B cell (primary cell): ENCODE measurements at regions not wholly inside any gene's neighbourhood (a gene's known extent, or its start where the extent isn't known, plus 50 kb on each side); places are given as distances from the start of the nearest gene placed in this dataset.

ENCODE experiments used
- ATAC-seq: fragments of 200-7000 bp; cut with Tn5 transposase; one replicate; pipeline ENCODE4 v1.10.0; 2021; ENCODE audit warnings: low read depth, mild to moderate bottlenecking, moderate number of reproducible peaks, moderate library complexity
- CTCF ChIA-PET: fragments of 350-600 bp; sonication (Branson Sonifier 250); formaldehyde crosslinking; loops from one replicate; lab custom pipeline; 2021; ENCODE audit warnings: antibody characterized with exemption, inconsistent platforms; lab: Charles Lee
- POLR2A ChIA-PET: fragments of 350-600 bp; sonication (Branson Sonifier 250); formaldehyde crosslinking; loops from one replicate; lab custom pipeline; 2021; ENCODE audit warnings: antibody characterized with exemption; lab: Charles Lee
- DNase-seq: peaks from one replicate; pipeline ENCODE4 v3.0.0; 2013
- H2AFZ ChIP-seq: 2 replicates; pipeline ENCODE4 v1.6.1; 2012; ENCODE audit warnings: mild to moderate bottlenecking, low read depth, low read length; ENCODE audit not compliant: insufficient read depth, poor library complexity, severe bottlenecking
- H3K27ac ChIP-seq, 2 donors: 1 replicate in 1 of 2; 2 replicates in 1 of 2; pipeline ENCODE4 v1.5.1; 2012 to 2013; ENCODE audit warnings: low read length in 2 of 2, mild to moderate bottlenecking in 2 of 2, moderate library complexity in 1 of 2
- H3K27me3 ChIP-seq, 4 experiments: fragments of 200-600 bp in 1 of 4; sonication (generic) in 1 of 4; replicated peaks in 1 of 4; 1 replicate in 2 of 4; 2 replicates in 2 of 4; pipeline versions ENCODE4 v1.6.1 to v1.7.0; 2013 to 2016; ENCODE audit warnings: low read length in 3 of 4, mild to moderate bottlenecking in 2 of 4, mixed read lengths in 1 of 4, moderate library complexity in 1 of 4; ENCODE audit not compliant: insufficient read depth in 4 of 4, control insufficient read depth in 3 of 4; ENCODE audit errors: control extremely low read depth in 1 of 4
- H3K36me3 ChIP-seq, 2 experiments: replicated peaks in 1 of 2; 1 replicate in 1 of 2; 2 replicates in 1 of 2; pipeline versions ENCODE4 v1.6.1 to v1.7.1; 2013; ENCODE audit warnings: low read length in 1 of 2; ENCODE audit not compliant: insufficient read depth in 2 of 2, control insufficient read depth in 1 of 2; ENCODE audit errors: control extremely low read depth in 1 of 2, extremely low read depth in 1 of 2
- H3K4me1 ChIP-seq, 2 donors: fragments of 200-600 bp in 1 of 2; sonication (generic) in 1 of 2; 1 replicate in 1 of 2; 2 replicates in 1 of 2; pipeline versions ENCODE4 v1.5.1 to v1.6.1; 2013 to 2017; ENCODE audit warnings: low read length in 2 of 2; ENCODE audit not compliant: control insufficient read depth in 2 of 2, insufficient read depth in 2 of 2
- H3K4me2 ChIP-seq: replicated peaks from 2 replicates; pipeline ENCODE3; 2012; ENCODE audit warnings: mild to moderate bottlenecking, low read depth, low read length; ENCODE audit not compliant: poor library complexity, severe bottlenecking
- H3K4me3 ChIP-seq, 5 experiments: fragments of 200-600 bp in 1 of 5; sonication (generic) in 1 of 5; 1 replicate in 3 of 5; 2 replicates in 2 of 5; pipeline versions ENCODE4 v1.5.1 to v1.7.0; 2011 to 2016; ENCODE audit warnings: low read length in 4 of 5, mild to moderate bottlenecking in 4 of 5, low read depth in 2 of 5, control low read depth in 1 of 5, moderate library complexity in 1 of 5; ENCODE audit not compliant: insufficient read depth in 1 of 5; ENCODE audit errors: control extremely low read depth in 1 of 5, extremely low read depth in 1 of 5
- H3K79me2 ChIP-seq: fragments of 200-600 bp; sonication (generic); one replicate; pipeline ENCODE4 v1.6.0; 2016; ENCODE audit warnings: low read length; ENCODE audit not compliant: control insufficient read depth, insufficient read depth
- H3K9ac ChIP-seq: fragments of 200-600 bp; sonication (generic); 2 replicates; pipeline ENCODE4 v1.6.1; 2017; ENCODE audit warnings: mild to moderate bottlenecking, low read length, moderate library complexity
- H3K9me3 ChIP-seq, 3 donors: one replicate each; pipeline versions ENCODE4 v1.6.1 to v1.7.1; 2013; ENCODE audit warnings: low read length in 2 of 3; ENCODE audit not compliant: control insufficient read depth in 2 of 3, insufficient read depth in 1 of 3; ENCODE audit errors: control extremely low read depth in 1 of 3
- H4K20me1 ChIP-seq: 2 replicates; pipeline ENCODE4 v1.6.0; 2012; ENCODE audit warnings: mild to moderate bottlenecking, low read length; ENCODE audit not compliant: insufficient read depth, control insufficient read depth, poor library complexity, severe bottlenecking
- H3K27ac Mint-ChIP-seq: one replicate; pipeline ENCODE4 v1.8.0; 2021; ENCODE audit warnings: mixed read lengths
- H3K27me3 Mint-ChIP-seq: one replicate; pipeline ENCODE4 v1.8.0; 2021; ENCODE audit warnings: mixed read lengths
- H3K4me1 Mint-ChIP-seq: one replicate; pipeline ENCODE4 v1.8.0; 2021; ENCODE audit warnings: mixed read lengths
- H3K4me3 Mint-ChIP-seq: one replicate; pipeline ENCODE4 v1.8.0; 2021; ENCODE audit warnings: mixed read lengths
- H3K9me3 Mint-ChIP-seq: one replicate; pipeline ENCODE4 v1.8.0; 2022; ENCODE audit warnings: mixed read lengths; ENCODE audit not compliant: insufficient read depth
- CTCF ChIP-seq: fragments of 200-600 bp; IDR thresholded peaks from one replicate; pipeline ENCODE4 v1.8.0; 2022; ENCODE audit warnings: antibody characterized with exemption, mild to moderate bottlenecking
- EZH2 ChIP-seq: IDR thresholded peaks from 2 replicates; pipeline ENCODE4 v1.6.1; 2012; ENCODE audit warnings: borderline replicate concordance, low read depth, mild to moderate bottlenecking, moderate library complexity, low read length; ENCODE audit not compliant: insufficient read depth, poor library complexity, severe bottlenecking
- WGBS: methylation state at CpG from one replicate; pipeline ENCODE4 v1.1.5; 2013; ENCODE audit warnings: missing lambda C conversion rate; ENCODE audit not compliant: insufficient coverage; 5-methylcytosine and 5-hydroxymethylcytosine counted together
- intact Hi-C: fragments of 100-400 bp; cut with micrococcal nuclease; formaldehyde crosslinking; loops from one replicate; pipeline ENCODE4 v1.10.0; 2022

DNA sequence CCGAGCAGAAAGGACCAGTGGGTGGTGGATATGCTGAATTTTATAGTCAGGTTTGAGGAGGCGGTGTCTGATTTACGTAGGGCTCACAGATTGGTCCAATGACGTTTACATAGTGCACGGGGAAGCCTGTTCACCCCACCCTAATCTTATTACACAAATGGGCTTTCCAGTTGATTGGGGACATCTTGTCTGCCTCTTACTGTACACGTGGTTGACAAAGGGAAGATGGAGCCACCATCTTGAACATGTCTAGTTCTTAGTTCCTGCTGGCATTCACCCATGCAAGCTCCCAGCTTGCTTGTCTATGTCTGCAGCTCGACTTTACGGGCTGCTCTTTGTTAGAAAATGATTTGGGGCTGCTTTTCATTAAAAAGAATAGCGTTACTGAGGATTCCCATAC, 332.0 kb upstream of the SLCO3A1 start:
- ChIA-PET CTCF (no interaction called here), POLR2A (no interaction called here)
- Histone ChIP-seq H3K27me3 (no peaks in the 10 kb centered on the region), H3K9me3 (no peaks in the 10 kb centered on the region), H3K4me2 (no peak overlapping the region), H3K9ac (no peak overlapping the region), H3K4me1 (no peaks in the 10 kb centered on the region), H4K20me1 (no peaks in the 10 kb centered on the region), H3K79me2 (no peaks in the 10 kb centered on the region), H2AFZ (no peak overlapping the region), H3K36me3 (no peaks in the 10 kb centered on the region), H3K4me3 (no peak overlapping the region), H3K27ac (no peak overlapping the region)
- TF ChIP-seq CTCF, result no peak
- no peak for TF ChIP-seq EZH2
- no peaks in the 10 kb centered on the region for H3K4me1 Mint-ChIP-seq
- no peak overlapping the region for H3K27ac Mint-ChIP-seq
- ATAC-seq (no peak), DNase-seq (no peak)
- H3K4me3 Mint-ChIP-seq, result no peak overlapping the region
- WGBS, result 69% methylated on average over 3 of the region's 9 CpGs
- no peaks in the 10 kb centered on the region for H3K9me3 Mint-ChIP-seq
- intact Hi-C loops, result no loop called here
- peaks cover 7% of the 10 kb centered on the region for H3K27me3 Mint-ChIP-seq

DNA sequence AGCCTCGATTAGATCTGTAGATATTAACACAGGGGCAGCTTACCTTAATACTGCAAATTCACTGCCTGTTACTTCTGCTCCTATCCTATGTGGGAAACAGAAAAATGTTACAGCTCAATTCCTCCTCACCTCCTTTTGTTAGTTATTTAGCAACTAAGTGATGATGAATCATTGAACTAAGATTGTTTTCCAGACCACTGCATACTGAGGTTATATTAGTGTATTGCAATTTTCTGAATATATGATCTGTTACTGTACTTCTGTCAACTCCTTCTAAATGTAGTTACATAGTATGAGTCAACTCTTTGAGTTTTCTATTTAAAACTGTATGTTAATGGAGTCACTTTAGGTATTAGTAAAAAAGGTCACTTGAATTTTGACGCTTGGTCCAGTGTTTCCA, 331.5 kb upstream of the SLCO3A1 start:
- no peak for TF ChIP-seq CTCF

More for the DNA sequence above, 331.5 kb upstream of the SLCO3A1 start:
- DNase-seq, result no peak
- intact Hi-C loops, result no loop called here
- Histone ChIP-seq H2AFZ (no peak overlapping the region), H3K36me3 (no peaks in the 10 kb centered on the region), H3K4me3 (no peak overlapping the region), H3K27me3 (no peaks in the 10 kb centered on the region), H3K4me2 (no peak overlapping the region), H4K20me1 (no peaks in the 10 kb centered on the region), H3K79me2 (no peaks in the 10 kb centered on the region), H3K4me1 (no peaks in the 10 kb centered on the region), H3K9ac (no peak overlapping the region), H3K9me3 (no peaks in the 10 kb centered on the region), H3K27ac (no peak overlapping the region)
- ChIA-PET POLR2A (no interaction called here), CTCF (no interaction called here)
- Mint-ChIP-seq H3K27me3 (peaks cover 8% of the 10 kb centered on the region), H3K4me1 (no peaks in the 10 kb centered on the region), H3K9me3 (no peaks in the 10 kb centered on the region), H3K4me3 (no peak overlapping the region), H3K27ac (no peak overlapping the region)
- 100% methylated on average over 1 of the region's 2 CpGs for WGBS
- ATAC-seq, result no peak
